ENCODE measurements at regions not wholly inside any gene's neighbourhood (a gene's known extent, or its start where the extent isn't known, plus 50 kb on each side); places are given as distances from the start of the nearest gene placed in this dataset.

DNA sequence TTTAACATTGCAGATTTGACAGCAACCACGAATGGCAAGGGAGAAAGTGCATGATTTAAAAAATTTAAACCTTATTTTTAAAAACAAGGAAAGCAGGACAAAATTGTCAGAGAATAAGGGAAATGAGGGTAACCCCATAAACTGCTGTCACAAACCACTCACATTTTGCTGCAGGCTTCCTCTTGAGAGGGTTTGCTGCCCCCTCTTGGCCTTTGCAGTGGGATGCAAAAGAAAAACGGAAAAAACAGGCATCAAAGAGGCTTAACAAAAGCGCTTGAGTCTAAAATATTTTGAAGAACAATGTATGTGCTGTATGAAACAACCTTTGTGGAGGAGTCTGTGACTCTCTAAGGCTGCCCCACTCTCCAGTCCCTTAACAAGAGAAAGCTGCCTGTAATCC lies 91.6 kb downstream of the TMX3 start:
- DNase-seq (ENCODE audit: low read depth), result peak; percentile 89

DNA sequence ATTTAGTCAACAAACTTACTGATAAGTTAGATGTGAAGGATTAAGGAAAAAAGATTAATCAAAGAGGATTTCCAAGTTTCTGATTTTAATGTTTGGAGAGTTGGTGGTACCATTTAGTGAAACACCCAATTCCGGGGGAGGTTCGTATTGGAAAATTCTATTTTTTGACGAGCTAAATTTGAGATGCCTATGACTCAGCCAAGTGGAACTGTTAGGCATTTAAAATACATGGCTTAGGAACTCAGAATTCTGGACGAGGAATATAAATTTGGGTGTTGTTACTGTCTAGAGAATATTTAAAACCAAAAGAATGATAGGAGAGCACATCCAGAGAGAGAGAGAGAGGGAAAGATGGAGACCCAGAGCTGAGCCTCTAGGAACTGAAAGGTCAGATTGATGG lies 103.6 kb downstream of the TMX3 start:
- peak; percentile 50 for DNase-seq (ENCODE audit: low read depth)

DNA sequence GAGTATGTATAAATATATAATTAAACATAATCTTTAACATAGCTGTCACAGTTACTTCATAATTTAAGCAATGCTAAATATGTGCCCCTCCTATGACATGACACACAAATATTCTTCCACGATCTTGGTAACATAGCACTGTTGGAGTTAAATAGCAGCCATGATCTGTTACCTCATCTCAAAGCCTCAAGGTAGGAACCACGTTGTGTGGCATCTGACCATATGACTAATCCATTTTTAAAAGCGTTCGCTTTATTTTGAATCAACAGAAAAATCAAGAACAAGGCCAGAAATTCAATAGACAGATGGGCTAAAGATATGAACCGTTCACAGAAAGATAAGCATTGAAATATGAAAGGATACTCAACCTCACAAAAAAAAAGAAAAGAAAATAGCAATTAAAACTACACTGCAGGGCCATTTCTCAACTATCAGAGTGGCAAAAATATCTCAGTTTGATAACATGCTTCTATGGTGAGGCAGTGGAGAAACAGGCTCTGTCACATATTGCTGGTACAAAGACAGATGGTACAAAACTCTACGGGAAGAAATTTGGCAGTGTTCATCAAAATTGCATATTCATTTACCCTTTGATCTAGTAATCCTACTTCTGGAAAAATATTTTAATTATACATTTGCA lies 105.9 kb downstream of the TMX3 start:
- no peak for DNase-seq (ENCODE audit: low read depth)

DNA sequence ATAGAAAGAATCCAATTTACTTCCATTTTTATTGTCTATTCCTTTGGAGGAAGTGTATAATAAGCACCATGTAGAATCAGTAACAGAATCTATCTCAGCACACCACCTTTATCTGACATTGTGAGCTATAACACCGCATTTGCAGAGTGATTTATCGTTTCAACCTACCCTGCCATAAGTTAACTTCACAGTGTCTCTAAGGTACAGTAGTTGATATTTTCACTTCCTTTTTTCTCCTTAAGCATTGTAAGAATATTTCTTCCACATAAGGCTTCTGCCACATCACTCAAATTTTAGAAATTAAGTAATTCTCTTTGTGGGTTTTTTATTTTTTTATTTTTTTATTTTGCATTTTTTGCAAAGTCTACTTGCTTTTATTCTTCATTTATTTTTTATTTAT lies 107.1 kb downstream of the TMX3 start:
- DNase-seq (ENCODE audit: low read depth), result no peak

DNA sequence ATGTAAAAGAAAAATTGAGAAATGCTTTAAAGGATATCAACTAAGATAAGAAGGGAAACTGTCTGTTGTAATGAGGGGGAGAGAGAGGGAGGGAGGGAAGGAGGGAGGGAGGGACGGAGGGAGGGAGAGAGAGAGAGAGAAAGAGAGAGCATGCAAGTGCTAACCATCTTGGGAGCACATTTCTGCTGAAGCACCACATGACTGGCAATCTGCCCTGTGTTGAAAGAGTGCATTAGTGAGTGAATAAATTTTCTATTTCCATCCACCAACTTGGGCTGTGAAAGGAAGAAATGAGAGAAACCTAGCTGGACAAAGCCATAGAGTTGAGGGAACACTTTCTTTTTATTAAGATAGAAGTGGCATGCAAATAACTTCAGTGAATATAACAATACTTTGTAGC lies 110.7 kb downstream of the TMX3 start:
- DNase-seq (ENCODE audit: low read depth), result peak; percentile 66

DNA sequence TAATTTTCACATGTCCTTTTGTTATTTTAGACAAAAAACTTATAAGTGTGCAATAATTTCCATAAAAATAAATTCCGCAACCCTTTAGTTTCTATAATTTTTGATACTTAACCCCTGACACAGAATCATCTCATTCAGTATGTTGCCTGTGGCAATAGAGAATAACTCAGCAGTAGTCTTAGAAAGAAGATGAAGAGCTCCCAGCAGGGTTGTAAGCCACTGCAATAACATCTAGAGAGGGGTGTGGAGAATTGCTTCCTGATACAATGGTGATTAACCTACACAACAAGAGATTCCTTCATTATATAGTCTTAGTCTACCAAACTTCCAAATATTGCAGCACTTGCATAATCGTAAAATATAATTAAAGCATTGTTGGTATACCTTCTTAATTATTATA lies 118.9 kb downstream of the TMX3 start:
- DNase-seq (ENCODE audit: low read depth), result no peak

DNA sequence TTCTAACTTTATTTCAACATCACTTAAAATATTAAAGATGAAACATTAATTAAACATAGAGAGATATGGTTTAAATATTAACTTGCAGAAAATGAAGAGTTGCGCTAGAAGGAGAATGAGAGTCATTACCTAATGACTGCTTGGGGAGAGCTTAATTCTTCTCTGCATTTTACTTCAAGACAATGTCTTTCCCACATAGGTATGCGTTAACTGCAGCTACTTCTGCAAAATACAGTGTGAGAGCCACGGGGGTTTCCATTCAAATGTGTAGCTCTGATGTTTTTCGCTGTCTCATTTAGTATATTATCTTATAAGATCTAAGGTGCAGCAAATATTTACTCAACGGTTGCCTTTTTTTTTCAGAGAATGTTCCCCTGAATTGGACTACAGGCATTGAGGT lies 126.7 kb downstream of the TMX3 start:
- no peak for DNase-seq (ENCODE audit: low read depth)

DNA sequence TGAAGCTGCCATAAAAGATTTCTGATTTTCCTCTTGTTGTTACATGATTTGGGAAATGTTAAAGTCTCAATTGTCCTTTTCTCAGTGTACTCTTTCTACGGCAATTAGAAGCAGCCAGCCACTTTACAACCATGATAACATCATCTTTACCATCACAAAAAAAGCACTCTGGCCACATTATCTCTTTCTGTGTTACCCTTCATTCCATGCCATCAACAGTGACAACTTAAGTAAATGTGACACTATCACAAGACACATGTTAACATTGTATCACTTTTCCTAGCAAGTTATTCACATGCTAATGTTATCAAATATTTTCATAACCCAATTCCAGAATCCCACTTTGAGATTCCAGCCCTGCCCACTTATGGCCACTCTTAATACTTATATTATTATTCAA lies 131.2 kb downstream of the TMX3 start:
- DNase-seq (ENCODE audit: low read depth), result no peak

DNA sequence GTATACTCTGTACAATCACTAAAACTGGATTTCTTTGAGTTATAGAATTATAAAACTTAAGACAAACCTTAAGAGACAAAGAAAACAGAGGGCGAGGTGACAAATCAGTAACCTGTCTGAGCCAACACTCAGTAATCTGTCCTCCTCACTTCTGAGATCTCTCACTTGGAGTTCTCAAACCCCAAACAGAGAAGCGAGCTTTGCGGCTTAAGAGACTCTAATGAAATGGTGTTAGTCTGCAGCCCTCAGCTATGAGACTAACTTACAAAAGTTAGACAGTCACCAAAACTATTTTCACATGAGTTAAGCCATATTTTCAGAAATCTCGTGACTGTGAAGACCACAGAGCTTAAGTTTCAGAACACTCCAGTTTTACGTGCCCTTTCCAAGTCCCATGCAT lies 140.6 kb downstream of the TMX3 start:
- peak; percentile 28 for DNase-seq (ENCODE audit: low read depth)

DNA sequence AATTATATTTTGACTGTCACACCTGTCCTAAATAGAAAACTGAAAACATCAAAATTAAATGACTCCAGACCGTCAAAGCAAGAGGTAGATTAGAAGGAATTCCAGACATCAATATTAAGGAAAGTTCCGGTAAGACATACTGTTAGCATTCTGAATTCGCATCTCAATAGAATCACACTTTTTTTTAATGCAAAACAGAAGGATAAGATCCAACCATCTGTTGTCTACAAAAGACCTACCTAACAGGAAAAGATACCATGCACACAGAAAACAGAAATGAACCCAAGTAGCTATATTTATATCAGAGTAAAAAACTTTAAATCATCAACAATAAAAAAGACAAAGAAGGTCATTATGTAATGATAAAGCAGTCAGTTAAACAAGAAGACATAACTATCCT lies 145.0 kb downstream of the TMX3 start:
- DNase-seq (ENCODE audit: low read depth), result no peak

DNA sequence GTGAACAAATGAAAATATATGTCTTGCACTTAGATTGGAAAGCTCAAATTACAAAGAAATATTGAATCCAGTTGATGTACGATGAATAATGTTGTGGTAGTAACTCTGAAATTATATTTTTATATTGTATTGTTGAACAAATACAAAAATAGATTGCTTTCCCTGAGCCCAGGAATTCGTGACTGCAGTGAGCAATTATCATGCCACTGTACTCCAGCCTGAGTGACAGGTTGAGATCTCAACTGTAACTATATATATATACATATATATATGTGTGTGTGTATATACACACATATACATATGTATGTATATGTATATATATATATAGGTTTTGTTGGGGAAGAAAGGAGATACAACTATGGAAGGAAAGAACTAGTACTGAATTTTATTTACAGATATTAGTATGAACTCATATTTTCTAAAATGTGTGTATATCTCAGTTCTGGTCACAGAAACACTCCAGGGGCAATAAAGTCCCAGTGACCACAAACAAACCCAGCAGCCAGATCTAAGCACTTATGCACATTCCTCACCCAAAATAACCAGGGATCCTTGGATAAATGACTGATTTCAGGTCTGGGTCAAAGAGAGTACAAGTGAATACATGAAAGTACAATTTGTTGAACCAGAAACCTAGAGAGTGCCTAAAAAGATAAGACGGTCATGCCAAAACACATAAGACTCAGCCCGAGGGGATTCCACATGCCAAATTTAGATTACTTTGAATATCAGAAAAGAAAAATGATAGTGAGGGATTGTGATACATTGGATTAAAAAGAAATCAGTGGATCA lies 146.3 kb downstream of the TMX3 start:
- peak; percentile 37 for DNase-seq (ENCODE audit: low read depth)

DNA sequence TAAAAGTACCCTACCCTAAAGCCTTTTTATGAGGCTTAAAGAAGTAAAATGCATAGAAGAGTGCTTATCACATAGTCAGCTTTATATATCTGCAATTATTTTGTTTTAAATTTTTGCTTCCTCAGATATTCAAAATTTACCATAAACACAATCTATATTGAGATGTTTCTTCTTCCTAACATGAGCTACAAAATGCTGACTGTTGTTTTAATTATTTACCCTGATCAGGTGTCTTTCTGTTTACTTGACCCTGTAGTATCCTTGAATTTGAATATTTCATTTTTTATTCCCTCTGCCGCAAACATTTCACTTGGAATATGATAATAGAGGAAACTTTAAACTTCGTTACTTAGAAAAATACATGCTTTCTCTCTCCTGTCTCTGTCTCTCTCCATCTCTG lies 147.9 kb downstream of the TMX3 start:
- no peak for DNase-seq (ENCODE audit: low read depth)

DNA sequence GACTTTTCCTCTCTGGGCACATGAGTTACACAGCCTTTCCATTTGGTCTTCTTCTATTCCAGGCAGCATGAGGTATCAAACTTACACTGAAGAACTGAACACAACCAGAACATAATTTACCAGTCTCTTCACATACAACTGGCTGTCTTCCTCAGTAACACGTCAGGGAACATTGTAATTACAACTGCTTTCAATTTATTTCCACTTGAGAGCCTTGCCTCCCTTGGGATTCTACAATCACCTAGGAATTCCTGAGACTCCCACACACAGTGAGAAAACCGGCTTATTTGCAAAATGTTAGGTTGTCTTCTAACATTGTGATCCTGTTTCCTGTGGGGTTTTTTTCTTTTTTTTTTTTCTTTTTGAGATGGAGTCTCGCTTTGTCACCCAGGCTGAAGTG lies 149.9 kb downstream of the TMX3 start:
- no peak for DNase-seq (ENCODE audit: low read depth)

DNA sequence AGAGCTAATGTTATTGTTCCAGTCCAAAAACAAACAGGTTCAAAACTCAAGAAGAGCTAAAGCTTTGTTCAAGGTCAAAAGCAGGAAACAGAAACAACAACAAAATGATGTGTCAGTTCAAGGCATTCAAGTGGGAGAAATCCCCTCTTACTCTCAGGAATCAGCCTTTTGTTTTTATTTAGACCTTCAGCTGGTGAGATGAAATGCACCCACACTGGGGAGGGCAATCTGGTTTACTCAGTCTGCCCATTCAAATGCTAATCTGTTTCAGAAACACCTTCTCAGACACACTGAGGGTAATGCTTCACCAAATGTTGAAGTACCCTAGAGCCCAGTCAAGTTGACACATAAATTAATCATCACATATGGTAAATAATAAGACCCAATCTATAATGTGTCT lies 150.6 kb downstream of the TMX3 start:
- no peak for DNase-seq (ENCODE audit: low read depth)

DNA sequence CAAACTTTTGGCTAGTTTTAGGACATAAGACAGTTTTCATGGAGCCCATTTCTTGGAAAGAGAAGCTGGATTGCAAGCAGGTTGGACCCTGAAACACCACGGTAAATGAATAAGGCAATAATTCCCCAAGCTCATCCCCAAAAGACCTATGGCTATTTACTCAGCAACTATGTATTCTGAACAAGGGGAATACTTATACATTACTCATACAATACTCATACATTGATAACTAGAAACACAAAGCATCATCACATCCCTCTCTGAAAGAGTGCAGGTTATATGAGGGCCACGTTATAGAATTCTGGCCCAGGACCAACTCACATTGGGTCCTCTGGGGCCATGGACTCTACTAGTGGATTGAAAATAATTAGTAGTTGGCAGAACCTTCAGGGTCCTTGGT lies 154.8 kb downstream of the TMX3 start:
- no peak for DNase-seq (ENCODE audit: low read depth)

DNA sequence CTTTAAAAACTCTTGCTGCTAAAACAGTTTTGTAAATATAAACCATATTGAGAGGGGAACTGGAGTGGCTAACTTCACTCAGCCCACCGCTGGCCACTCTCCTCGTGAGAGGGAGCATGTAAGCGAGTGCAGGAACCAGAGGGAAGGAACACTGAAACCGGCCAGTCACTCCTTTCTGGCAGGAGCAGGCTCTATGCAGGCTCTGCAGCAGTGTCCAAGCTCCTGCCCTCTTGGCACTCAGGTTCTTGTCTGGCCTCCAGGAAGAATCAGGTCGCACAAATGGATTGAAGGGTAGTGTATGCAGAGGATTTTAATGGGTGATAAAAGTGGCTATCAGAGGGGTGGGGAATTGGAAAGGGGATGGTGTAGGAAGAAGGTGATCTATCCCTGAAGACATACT lies 157.7 kb downstream of the TMX3 start:
- no peak for DNase-seq (ENCODE audit: low read depth)

DNA sequence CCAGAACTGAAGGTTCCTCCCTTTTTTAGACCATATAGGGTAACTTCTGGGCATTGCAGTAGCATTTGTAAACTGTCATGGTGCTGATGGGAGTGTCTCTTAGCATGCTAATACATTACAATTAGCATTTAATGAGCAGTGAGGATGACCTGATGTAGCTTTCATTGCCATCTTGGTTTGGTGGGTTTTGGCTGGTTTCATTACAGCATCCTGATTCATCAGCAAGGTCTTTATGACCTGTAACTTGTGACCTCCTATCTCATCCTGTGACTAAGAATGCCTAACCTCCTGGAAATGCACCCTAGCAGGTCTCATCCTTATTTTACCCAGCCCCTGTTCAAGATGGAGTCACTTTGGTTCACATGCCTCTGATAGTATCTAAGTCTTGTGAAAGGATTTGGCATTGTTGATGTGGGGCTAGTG lies 159.0 kb downstream of the TMX3 start:
- DNase-seq (ENCODE audit: low read depth), result no peak

DNA sequence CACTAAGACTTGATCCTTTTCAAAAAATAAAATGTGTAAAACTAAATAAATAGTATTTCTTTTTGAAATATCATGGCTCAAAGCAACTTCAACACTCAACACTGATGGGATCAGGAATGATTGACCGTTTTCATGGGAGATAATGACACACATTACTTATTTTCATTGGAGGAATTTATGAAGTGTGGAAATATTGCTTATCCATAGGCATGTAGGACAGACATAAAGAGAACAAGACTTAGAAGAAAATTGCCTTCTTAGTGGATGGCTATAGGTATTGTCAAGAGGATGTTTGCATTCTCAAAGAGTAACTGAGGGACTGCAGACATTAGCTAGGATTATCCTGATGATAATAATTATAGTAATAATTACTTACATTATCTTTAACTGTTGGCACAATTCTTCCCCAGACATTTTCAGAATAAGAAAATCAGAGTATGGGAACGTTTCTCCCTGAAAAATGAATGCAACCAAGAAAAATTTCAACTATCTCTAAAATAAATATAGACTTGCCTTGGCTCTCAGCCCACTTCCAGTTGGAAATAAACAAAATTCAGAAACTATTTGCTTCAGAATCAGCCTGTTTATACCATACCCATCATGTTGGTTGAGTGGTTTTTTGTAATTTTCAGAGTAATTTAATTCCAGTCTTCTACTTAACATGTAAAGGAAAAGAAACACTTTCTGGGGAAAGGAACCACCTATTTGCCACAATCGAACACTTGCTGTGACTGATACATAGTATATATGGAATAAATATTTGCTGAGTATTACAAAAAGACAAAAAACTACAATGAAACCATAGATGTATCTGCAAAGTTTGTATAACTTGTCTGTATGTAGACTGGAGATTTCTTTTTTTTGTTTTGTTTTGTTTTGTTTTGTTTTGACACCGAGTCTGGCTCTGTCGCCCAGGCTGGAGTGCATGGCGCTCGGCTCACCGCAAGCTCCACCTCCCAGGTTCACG lies 165.7 kb downstream of the TMX3 start:
- DNase-seq (ENCODE audit: low read depth), result peak; percentile 35

DNA sequence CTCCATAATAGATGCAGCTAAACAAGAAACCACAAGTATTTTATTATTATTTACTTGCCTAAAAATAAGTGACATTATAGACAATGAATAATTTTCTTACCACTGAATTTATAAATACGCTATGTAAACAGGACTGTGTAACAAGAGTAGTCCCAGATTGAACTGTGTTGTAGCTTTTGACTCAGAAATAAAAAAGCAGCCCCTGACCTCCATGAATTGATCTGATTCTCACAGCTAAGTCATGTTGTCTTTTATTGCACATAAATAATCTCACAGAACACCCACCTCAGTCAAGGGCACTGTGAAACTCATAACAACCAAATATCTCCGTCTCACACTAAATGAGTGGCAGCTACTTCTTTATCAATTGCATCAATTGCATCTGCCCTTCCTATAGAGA lies 171.6 kb downstream of the TMX3 start:
- no peak for DNase-seq (ENCODE audit: low read depth)

DNA sequence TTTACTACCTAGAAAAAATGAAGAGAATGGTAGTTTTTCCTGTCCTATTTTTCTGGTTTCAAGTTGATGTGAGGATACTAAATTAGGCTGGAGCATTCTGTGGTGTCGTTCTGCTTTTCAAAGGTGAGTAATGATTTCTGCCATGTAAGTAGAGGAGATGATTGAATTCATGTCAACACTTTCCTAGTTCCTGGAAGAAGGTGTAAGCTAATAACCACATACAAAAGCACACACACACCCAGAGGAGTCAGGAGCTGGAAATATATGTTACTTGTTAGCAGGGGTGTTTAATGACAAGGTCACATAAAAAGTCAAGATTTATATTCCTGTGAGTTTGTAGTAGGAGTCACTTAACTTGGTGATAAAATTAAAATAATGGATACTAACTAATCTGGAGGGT lies 172.1 kb downstream of the TMX3 start:
- no peak for DNase-seq (ENCODE audit: low read depth)

DNA sequence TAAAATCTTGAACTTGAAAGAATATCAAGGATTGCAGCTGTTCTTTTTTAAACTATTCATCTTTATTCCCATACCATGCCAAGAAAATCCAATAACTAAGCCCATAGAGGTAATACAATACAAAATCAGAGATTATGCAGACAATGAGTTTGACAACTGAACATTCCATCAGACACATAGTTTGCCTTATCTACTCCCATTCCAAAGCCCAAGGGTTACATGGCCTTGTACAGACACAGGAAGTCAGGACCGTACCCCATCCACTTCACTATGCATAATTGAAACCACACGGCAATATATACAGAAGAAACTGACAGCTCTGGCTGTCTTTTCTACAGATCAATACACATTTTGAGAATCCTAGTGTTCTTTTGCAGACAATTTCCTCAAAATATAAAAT lies 181.3 kb downstream of the TMX3 start:
- DNase-seq (ENCODE audit: low read depth), result no peak

DNA sequence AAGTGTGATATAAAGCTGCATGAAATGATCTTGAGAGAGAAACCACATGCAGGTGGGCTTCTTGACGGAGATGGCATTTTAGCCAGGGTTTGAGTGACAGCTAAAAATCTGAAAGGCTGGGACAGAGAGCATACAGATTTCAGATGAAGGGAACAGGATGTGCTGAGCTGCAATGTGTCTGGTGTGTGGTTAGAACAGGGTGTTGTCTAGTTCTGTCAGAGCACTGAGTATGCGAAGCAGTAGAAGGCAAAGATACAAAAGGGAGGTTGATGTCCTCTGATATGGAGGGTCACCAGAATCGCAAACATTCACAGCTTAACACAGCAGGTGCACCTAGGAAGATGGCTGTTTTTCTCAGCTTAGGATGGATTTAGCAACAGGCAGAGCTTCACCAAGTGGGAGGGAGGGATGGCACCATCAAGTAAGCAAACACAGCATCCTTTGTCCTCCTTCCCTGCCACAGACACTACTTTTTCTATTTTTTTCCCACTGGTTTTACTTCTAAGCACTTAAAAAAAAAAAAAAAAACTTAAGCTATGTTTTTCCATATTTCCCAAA lies 182.5 kb downstream of the TMX3 start:
- DNase-seq (ENCODE audit: low read depth), result peak; percentile 17
